Mononuclear cell (primary cell): ENCODE measurements at regions not wholly inside any gene's neighbourhood (a gene's known extent, or its start where the extent isn't known, plus 50 kb on each side); places are given as distances from the start of the nearest gene placed in this dataset.

ENCODE experiments used
- H3K27me3 ChIP-seq: 2 replicates; pipeline ENCODE4 v1.6.0; 2011; ENCODE audit warnings: low read length, control low read depth; ENCODE audit not compliant: insufficient read depth
- H3K4me1 ChIP-seq: 2 replicates; pipeline ENCODE4 v1.5.1; 2011; ENCODE audit warnings: mild to moderate bottlenecking, low read length, control low read depth; ENCODE audit not compliant: insufficient read depth
- H3K4me3 ChIP-seq: 2 replicates; pipeline ENCODE4 v1.5.1; 2011; ENCODE audit warnings: mild to moderate bottlenecking, low read length, moderate library complexity
- H3K9me3 ChIP-seq: 2 replicates; pipeline ENCODE4 v1.5.1; 2011; ENCODE audit warnings: low read depth, mild to moderate bottlenecking, control low read depth, low read length

DNA sequence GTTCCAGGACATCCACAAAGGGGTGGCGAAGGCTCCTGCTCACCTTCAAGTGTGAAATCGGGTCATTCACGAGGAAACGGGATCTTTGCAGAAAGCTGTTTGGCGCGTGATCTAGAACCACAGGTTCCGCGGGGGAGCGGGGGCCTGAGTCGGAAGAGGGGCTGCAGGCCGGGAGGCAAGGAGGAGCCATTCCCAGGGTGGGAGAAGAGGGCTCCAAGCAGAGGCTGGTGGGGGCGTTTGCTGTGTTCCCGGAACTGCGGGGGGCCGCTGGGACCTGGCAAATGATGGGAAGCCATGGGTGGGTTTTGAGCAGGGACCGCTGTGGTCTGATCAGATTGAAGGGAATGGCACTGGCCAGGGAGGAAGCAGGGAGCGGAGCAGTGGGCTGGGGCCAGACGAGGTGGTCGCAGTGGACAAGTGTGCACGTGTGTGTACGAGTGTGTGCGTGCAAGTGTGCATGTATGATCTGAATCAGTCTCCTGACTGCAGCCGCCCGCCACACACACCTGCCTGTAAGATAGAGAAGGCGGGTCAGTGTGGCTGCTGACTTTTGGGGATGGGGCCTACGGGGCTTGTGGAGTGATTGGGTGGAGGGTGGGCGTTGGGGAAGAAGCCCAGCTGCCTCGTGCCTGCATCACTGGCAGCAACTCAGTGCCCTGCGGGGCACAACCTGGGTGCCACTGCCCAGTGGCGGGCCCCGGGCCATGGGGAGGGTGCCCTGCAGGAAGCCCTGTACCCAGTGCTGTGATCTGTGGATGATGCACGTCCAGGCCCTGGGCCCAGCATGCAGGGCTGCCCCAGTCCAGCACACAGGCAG is 141.9 kb downstream of the KIF26A start:
- Histone ChIP-seq H3K4me3 (no peak overlapping the region), H3K9me3 (no peaks in the 10 kb centered on the region), H3K27me3 (no peaks in the 10 kb centered on the region), H3K4me1 (no peaks in the 10 kb centered on the region)

DNA sequence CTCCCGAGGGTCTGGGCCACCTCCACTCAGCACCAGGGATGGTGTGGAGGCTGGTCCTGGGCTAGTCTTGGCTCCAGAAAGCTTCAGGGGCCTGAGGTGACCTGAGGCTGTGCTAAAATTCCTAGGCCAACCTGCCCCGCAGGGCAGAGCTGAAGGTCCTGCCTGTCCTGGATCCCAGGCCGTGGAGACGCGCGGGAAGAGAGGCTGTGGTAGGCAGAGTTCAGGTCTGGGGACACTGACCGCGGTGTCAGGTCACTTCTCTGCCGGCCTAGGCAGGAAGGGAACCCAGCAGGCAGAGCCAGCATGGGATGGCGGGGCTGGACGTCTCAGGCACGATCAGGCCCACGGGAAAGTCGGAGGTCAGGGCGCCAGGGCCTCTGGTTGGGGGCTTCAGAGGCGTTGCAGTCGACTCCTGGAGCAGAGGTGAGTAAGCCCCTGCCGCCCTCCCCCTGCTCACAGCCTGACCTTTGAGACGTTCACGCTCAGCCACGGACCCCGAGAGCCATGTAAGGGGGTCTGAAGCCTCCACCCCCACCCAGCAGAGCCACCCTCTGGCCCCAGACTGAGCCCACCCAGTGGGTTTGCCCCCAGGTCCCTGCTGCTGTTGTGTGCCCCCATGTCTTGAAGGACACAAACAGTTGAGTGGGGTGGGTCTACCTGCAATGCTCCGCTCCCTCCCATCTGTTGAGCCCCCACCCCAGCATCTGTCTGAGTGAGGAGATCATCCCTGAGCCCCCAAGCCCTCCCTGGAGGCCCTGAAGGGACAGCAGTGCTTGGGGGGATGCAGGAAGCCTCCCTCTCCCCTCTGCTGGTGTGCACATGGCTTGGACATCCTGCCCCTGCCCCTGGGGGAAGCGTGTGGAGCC is 142.7 kb downstream of the KIF26A start:
- Histone ChIP-seq H3K27me3 (no peaks in the 10 kb centered on the region), H3K4me1 (no peaks in the 10 kb centered on the region), H3K4me3 (no peak overlapping the region), H3K9me3 (no peaks in the 10 kb centered on the region)

- Histone ChIP-seq H3K4me3 (no peak overlapping the region), H3K27me3 (no peaks in the 10 kb centered on the region), H3K9me3 (no peaks in the 10 kb centered on the region), H3K4me1 (no peaks in the 10 kb centered on the region)
These were observed 143.4 kb downstream of the KIF26A start for GRCh38 chr14:104281768-104282301.

- H3K27me3 ChIP-seq = no peaks in the 10 kb centered on the region
- H3K9me3 ChIP-seq = no peaks in the 10 kb centered on the region
- H3K4me3 ChIP-seq = no peak overlapping the region
- no peaks in the 10 kb centered on the region for H3K4me1 ChIP-seq
These were observed 144.2 kb downstream of the KIF26A start for GRCh38 chr14:104282332-104283196.

DNA sequence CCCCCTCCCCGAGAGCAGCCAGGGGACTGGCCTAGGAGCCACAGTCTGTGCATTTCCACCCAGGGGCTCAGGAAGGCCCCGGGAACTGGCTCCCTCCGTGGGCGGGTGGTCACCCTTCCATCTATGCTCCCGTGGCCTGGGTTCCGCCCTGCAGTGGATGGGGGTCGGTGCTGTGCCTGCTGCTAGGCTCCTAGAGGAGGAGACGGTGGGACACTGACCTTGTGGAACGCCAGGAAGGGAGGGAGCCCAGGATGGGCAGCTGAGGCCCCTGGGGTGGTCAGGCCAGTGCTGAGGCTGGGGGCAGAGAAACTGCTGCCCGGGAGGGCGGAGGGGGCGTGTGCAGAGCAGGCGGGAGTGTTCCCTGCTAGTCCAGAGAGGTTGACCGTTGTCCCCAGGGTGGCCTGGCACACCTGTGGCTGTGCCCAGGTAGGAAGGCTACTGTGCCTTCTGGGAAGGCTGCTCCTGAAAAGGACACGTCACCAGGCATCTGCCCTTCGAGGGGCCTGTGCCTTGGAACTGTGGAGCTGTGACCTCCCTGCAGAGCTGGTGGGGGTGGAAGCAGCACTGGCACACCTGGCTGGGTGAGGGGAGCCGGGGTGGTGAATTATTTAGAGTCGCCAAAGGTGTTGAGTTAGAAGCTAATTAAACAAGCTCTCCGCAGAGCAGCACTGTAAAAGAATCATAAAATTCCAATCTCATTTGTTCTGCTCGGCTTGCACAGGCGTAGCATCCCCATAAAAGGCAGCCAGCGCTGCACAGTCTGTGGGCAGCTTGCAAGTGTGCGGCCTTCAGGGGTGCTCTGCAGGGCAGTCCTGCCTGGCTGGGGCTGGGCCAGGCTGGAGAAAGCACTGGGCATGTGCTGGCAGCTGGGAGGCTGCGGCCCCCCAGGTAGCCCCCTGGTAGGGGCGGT is 145.1 kb downstream of the KIF26A start:
- Histone ChIP-seq H3K27me3 (no peaks in the 10 kb centered on the region), H3K4me1 (no peaks in the 10 kb centered on the region), H3K4me3 (no peak overlapping the region), H3K9me3 (no peaks in the 10 kb centered on the region)

GRCh38 chr14:104284107-104284592 is 145.8 kb downstream of the KIF26A start:
- no peaks in the 10 kb centered on the region for H3K4me1 ChIP-seq
- H3K4me3 ChIP-seq = no peak overlapping the region
- no peaks in the 10 kb centered on the region for H3K27me3 ChIP-seq
- no peaks in the 10 kb centered on the region for H3K9me3 ChIP-seq

GRCh38 chr14:104284636-104285507 is 146.5 kb downstream of the KIF26A start:
- Histone ChIP-seq H3K27me3 (no peaks in the 10 kb centered on the region), H3K9me3 (no peaks in the 10 kb centered on the region), H3K4me3 (no peak overlapping the region), H3K4me1 (no peaks in the 10 kb centered on the region)

DNA sequence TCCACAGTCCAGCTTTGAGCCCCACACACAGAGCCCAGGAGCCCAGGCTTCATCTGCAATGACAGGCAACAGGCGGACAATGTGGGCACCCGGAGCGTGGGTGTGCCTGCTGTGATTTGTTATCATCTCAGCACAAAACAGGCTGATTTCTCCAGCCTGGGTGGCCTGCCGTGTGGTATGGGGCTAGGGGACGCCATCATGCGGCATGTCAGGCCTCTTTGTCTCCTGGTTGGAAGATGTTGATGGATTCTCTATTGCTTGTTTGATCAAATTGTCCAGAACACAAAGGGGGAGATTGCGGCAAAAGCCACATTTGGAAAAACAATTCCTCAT is 147.1 kb downstream of the KIF26A start:
- H3K9me3 ChIP-seq = no peaks in the 10 kb centered on the region
- no peak overlapping the region for H3K4me3 ChIP-seq
- no peaks in the 10 kb centered on the region for H3K4me1 ChIP-seq
- H3K27me3 ChIP-seq = no peaks in the 10 kb centered on the region

- Histone ChIP-seq H3K4me1 (no peaks in the 10 kb centered on the region), H3K4me3 (no peak overlapping the region)
These were observed 147.7 kb downstream of the KIF26A start for GRCh38 chr14:104286086-104286485.

GRCh38 chr14:104286496-104286895 is 148.1 kb downstream of the KIF26A start:
- H3K9me3 ChIP-seq = no peaks in the 10 kb centered on the region
- no peaks in the 10 kb centered on the region for H3K4me1 ChIP-seq
- no peak overlapping the region for H3K4me3 ChIP-seq
- H3K27me3 ChIP-seq = no peaks in the 10 kb centered on the region

More at GRCh38 chr14:104286086-104286485, 147.7 kb downstream of the KIF26A start:
- Histone ChIP-seq H3K9me3 (no peaks in the 10 kb centered on the region), H3K27me3 (no peaks in the 10 kb centered on the region)

DNA sequence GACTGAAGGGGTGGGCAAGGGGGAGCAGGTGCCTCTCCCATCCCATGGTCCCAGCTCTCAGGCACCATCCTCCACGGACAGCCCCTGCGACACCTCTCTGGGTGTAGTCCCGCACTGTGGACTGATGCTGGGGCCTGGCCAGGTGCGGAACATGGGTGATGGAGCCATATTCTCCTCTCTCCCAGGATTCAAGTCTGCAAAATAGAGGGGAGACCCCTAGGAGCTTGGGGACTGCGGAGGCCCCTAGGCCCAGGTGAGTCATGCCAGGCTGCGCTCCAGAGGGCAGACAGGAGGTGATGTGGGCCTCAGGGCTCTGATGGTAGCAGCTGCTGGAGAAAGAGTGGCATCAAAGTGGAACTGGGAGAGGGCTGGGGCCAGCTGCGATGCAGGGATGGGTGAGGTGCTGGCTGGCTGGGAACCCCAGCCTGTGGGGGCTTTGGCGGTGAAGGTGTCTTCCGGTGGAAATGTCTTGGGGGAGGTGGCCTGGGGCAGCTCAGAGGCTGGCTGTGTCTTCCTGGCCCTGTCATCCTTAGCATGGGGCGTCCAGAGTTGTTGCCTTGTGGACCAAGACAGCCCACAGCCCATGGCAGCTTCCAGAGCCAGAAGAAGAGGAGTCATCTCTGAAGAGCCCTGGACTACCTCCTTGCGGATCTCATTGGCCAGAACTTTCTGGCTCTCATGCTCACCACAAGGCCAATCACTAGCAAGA is 149.1 kb downstream of the KIF26A start:
- no peaks in the 10 kb centered on the region for H3K4me1 ChIP-seq
- H3K4me3 ChIP-seq = no peak overlapping the region
- no peaks in the 10 kb centered on the region for H3K27me3 ChIP-seq
- H3K9me3 ChIP-seq = no peaks in the 10 kb centered on the region

GRCh38 chr14:104288272-104288671 is 149.9 kb downstream of the KIF26A start:
- H3K9me3 ChIP-seq = no peaks in the 10 kb centered on the region
- no peak overlapping the region for H3K4me3 ChIP-seq
- H3K4me1 ChIP-seq = no peaks in the 10 kb centered on the region
- no peaks in the 10 kb centered on the region for H3K27me3 ChIP-seq

- Histone ChIP-seq H3K4me3 (no peak overlapping the region), H3K4me1 (no peaks in the 10 kb centered on the region), H3K27me3 (no peaks in the 10 kb centered on the region), H3K9me3 (no peaks in the 10 kb centered on the region)
These were observed 151.1 kb downstream of the KIF26A start for GRCh38 chr14:104289507-104289906.
